Stimulated activated CD4-positive, alpha-beta T cell treated with anti-CD3 and anti-CD28 coated beads, Interleukin-15, amount 100 ng/mL, for 1 hour (primary cell): ENCODE measurements at regions not wholly inside any gene's neighbourhood (a gene's known extent, or its start where the extent isn't known, plus 50 kb on each side); places are given as distances from the start of the nearest gene placed in this dataset.

Experiments
- DNase-seq, 2 donors: peaks; one replicate each; pipeline ENCODE4 v3.0.0-alpha.2; 2020; ENCODE audit warnings: low read depth in 1 of 2, low spot score in 1 of 2

- DNase-seq: no peak
These were observed 266.9 kb upstream of the ATP2B1 start for GRCh38 chr12:89975574-89975973.

- no peak for DNase-seq
These were observed 263.2 kb upstream of the ATP2B1 start for GRCh38 chr12:89971880-89972279.

GRCh38 chr12:89970722-89971121 is 262.1 kb upstream of the ATP2B1 start:
- no peak for DNase-seq

GRCh38 chr12:89969093-89969492 is 260.5 kb upstream of the ATP2B1 start:
- no peak for DNase-seq

GRCh38 chr12:89968151-89968700 is 259.6 kb upstream of the ATP2B1 start:
- no peak for DNase-seq

GRCh38 chr12:89966495-89967240 is 258.0 kb upstream of the ATP2B1 start:
- no peak for DNase-seq

- DNase-seq: no peak
These were observed 257.4 kb upstream of the ATP2B1 start for GRCh38 chr12:89965993-89966392.

GRCh38 chr12:89962648-89963047 is 254.0 kb upstream of the ATP2B1 start:
- DNase-seq: no peak

GRCh38 chr12:89960607-89961394 is 252.2 kb upstream of the ATP2B1 start:
- no peak for DNase-seq

- DNase-seq: no peak
These were observed 251.4 kb upstream of the ATP2B1 start for GRCh38 chr12:89960011-89960507.

- DNase-seq: no peak
These were observed 250.5 kb upstream of the ATP2B1 start for GRCh38 chr12:89959179-89959578.

GRCh38 chr12:89954259-89954658 is 245.6 kb upstream of the ATP2B1 start:
- DNase-seq: no peak

- no peak for DNase-seq
These were observed 243.0 kb upstream of the ATP2B1 start for GRCh38 chr12:89951694-89952060.

- DNase-seq: no peak
These were observed 242.5 kb upstream of the ATP2B1 start for GRCh38 chr12:89951050-89951693.

GRCh38 chr12:89950421-89950820 is 241.8 kb upstream of the ATP2B1 start:
- no peak for DNase-seq

GRCh38 chr12:89949457-89950195 is 241.0 kb upstream of the ATP2B1 start:
- peak in 1 of 2 donors; percentile 22 for DNase-seq

GRCh38 chr12:89948271-89949175 is 239.9 kb upstream of the ATP2B1 start:
- DNase-seq: no peak

- no peak for DNase-seq
These were observed 239.0 kb upstream of the ATP2B1 start for GRCh38 chr12:89947437-89948270.
